Middle frontal gyrus (tissue), 1 donor: ENCODE measurements at regions not wholly inside any gene's neighbourhood (a gene's known extent, or its start where the extent isn't known, plus 50 kb on each side); places are given as distances from the start of the nearest gene placed in this dataset.
"Not testable (repeated sequence)": the region's sequence is repeated elsewhere in the genome, so short reads cannot be mapped to it uniquely, and the experiment has no call there.

ENCODE experiments used
- DNase-seq: peaks from one replicate; pipeline ENCODE4 v3.0.0-alpha.2; 2015; ENCODE audit warnings: low spot score; ENCODE audit errors: extremely low spot score

DNA sequence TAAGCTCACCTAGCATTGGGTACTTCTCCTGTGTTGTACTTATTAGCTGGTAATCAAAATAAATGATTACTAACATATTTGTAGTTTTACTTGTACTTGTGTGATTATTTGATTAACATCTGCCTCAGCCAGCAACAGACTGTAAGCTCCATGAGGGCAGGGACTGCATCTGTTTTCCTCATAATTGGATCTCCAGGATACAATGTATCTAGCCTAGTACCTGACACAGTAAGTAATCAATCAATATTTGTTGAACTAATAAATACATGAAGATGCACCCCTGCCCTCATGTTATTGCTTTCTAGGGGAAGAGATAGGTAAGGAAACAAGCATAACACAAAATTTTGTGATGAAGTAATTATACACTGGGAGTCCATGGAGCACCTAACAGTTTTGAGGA is 101.5 kb downstream of the TENT5C start:
- no peak for DNase-seq

DNA sequence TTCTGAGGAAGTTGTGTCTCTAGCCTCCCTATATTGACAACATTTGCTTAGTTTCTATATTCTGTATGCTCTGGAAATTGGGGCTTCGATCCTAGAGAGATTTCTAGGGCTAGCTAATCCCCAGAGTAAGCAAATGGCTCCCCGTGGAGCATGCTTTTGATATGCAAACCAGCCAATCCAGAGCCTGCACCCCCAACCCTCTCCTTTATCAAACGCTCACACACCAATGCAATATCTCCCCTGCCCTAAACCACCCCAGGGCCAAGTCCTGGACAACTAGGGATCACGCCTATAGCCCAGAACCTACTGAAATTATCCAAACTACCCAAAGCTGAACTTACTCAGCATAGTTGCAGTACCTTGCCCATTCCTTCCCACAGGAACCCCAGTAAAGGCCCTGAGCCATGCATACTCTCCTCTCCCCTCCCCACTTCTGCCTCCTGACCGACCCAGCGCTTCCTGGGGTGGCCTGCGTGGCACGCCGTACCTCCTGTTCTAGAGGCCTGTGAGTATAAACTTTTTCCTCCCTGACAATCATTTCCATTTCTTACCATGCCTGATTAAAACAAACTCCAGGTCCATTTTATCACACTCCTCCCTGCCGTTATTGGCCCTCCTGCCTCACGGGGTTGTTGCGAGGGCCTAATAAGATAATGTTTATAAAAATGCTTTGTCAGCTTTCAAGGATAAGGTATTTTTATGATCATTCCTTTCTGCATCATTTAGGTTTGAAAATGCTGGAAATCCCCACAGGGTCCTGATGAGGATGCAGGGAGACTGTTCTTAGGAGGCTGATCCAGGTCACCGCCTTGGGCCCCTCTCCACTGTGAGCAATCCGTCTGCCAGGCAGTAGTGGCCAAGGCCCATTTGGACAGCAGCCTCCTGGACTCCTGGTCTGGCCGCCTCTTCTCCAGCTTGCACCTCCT is 102.7 kb downstream of the TENT5C start:
- DNase-seq, result no peak

DNA sequence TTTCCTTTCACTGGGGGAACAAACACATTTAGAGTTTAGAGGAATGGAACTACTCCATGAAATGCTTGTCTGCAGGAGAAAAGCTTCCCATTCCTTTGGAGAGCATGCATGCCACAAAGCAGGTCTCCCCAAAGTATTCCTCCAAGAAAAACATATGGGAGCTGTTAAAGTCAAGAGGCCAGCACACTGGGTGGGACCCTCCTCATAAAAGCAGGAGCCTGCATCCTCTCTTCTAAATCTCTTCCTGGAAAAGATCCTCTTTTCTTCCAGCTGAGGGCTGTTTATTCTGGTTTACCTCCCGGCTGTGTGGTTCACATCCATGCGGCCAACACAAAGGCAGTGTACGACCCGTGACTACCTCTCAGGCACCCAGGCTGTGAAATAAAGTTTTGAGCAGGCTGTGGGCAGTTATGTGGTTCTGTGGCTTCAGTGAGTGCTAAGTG is 103.4 kb downstream of the TENT5C start:
- DNase-seq, result no peak

GRCh38 chr1:117710710-117711109 is 104.9 kb downstream of the TENT5C start:
- no peak for DNase-seq

- no peak for DNase-seq
Observed at GRCh38 chr1:117712621-117713020, 106.8 kb downstream of the TENT5C start.

DNA sequence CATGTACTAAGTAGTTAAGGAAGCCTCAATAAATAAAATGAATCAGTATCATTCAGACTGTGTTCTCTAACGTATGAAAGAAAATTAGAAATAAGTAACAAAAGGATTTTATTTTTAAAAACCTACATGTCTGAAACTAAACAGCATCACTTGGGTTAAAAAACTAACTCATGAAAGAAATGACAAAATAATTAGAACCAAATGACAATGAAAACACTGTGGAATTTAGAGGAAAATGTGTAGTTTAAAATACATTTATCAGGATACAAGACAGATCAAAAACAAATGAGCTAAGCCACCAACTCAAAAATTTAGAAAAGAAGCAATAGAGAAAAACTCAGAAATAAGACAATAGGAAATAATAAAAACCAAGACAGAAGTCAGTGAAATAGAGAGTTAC is 108.7 kb downstream of the TENT5C start:
- no peak for DNase-seq

DNA sequence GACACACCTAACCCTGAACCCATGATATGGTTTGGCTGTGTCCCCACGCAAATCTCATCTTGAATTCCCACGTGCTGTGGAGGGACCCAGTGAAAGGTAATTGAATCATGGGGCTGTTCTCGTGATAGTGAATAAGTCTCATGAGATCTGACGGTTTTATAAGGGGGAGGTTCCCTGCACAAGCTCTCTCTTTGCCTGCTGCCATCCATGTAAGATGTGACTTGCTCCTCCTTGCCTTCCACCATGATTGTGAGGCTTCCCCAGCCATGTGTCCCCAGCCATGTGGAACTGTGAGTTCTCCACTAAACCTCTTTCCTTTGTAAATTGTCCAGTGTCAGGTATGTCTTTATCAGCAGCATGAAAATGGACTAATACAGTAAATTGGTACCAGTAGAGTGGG is 110.2 kb downstream of the TENT5C start:
- DNase-seq, result not testable (repeated sequence)

- DNase-seq, result not testable (repeated sequence)
Observed at GRCh38 chr1:117717980-117718379, 112.1 kb downstream of the TENT5C start.

GRCh38 chr1:117718596-117718995 is 112.7 kb downstream of the TENT5C start:
- not testable (repeated sequence) for DNase-seq

GRCh38 chr1:117719004-117719403 is 113.2 kb downstream of the TENT5C start:
- no peak for DNase-seq

DNA sequence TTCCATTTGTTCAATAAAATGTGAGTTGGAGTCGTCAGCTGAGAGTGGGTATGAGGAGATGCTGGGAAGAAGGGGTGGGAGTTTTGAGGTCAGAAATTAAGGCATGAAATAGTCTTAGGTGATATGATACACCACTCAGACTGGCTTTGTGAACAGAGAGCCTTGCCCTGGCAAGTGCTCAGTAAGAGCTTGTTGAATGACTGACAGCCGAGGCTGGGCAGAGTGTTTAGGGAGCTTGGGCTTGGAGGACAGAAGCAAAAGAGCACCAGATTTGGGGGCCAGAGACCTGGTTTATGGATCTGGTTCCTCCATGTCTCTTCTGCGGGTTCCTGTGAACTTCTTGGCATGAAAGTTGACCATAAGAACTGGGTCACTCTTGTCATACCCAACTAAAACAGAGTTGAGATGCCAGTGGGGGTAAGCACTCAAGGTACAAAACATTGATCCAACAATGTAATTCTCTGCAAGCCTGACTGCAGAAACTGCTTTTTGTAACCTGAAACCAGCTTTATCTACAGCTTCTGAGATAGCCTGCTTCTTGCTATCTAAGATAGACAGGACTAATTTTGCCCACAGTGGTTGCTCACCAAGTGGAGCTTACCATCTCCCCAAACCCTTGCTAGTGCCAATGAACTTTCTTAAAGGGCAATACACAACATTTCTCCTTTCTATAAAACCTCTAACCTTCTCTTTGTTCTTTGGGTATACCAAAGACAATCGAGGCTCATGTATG is 126.4 kb downstream of the TENT5C start:
- DNase-seq, result no peak

DNA sequence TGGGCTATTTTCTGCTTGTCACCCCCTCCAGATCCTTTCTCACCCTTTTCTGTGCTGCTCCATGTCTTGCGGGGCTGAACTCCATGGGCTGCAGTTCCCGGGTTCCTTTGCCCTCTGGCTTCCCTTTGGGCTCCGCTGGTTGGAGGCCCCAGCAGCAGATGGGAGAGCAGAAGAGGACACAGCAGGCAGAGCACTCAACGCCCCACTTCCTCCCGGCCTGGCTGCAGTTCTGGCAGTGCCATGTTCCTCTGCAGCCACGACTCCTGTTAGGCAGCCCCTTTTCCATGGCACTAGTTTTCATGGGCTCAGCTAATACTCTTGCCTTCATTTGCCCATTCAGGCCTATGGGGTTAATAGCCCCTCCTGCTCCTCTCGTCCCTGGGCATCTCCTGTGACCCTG is 127.1 kb downstream of the TENT5C start:
- DNase-seq, result no peak

DNA sequence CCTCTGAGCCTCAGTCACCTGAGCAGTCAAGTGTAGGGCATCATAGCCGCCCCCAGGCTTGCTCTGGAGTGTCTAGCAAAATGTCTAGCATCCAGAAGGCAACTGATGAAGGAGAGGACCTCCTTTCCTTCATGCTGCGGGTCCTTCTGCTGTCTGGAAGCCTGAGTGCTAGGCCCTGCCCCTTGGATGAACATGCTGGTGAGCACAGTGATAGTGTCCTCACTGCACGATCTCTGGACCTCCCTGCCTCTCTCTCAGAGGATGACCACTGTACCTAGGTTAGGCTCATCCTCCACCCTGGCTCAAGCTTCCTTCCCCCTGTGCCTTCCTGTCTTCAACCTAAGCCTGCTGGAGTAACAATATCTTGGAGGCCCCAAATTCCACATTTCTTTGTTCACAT is 128.6 kb downstream of the TENT5C start:
- DNase-seq, result no peak

DNA sequence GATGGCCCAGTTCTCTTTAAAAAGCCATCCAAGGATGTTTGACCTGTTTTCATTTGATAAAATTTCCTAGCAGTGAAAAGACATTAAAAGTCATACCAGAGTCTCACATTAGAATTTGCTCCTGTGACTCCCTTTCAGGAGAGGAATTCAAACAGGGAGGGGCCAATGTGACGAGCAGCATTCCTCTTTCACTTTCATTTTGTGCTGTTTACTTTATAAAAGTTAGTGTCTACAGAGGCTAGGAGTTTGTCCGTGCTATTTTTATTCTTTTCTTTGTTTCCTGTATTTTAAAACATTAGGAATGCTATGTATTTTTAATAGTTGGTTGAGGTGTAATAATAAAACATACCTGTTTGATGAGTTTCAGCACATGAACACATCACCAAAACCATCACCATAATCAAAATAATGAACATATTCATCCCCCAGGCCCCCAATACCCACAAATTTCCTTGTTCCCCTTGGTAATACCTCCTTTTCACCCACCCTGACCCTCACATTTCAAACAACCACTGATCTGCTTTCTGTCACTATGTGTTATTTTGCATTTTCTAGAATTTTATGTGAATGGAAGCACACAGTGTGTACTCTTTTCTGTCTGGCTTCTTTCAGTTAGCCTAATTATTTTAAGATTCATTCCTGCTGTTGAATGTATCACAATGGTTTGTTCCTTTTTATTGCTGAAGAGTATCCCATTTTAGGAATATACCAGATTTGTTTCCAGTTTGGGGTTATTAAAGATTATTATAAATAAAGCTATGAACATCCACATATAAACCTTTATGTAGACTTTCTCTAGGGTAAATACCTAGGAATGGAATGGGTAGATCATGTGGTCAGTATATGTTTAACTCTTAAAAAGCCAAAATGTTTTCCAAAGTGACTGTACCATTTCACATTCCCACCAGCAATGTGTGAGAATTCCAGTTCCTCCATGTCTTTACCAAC is 129.5 kb downstream of the TENT5C start:
- no peak for DNase-seq

GRCh38 chr1:117739504-117739903 is 133.7 kb downstream of the TENT5C start:
- DNase-seq, result no peak

DNA sequence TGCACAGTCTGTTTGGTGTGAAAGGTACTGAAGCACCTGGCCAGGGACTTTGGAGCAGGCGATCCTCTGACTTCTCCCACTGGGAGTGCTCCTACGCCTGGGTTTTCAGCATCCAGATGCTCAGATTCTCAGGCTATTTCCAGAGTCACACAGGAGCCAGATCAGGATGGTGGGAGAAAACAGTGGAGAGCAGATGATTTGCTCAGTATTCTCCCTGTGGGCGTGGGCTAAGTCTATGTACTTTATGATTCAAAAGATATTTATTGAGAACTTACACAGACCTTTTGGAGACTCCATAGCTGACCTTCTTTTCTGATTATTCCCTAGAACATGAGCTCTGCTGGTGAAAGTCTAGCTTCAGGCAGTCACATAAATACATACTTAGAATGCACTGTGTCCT is 134.6 kb downstream of the TENT5C start:
- no peak for DNase-seq

GRCh38 chr1:117746565-117746964 is 140.7 kb downstream of the TENT5C start:
- DNase-seq, result not testable (repeated sequence)

DNA sequence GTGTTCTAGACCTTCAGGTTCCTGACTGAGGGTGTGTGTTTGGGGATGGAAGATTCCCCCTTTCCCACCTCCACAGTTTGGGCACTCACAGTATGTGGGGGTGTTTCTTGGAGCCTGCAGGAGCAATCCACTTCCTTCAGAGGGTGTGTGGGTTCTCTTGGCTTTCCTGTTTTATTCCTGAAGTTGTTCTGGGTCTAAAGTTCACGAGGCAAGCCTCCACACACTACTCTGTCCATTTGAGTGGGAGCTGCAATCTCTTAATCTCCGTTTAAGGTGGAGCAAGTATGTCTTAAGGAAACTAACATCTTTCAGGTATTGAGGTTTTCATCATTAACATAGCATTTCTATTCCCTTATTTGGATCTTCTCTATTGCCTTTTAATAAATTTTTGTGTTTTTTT is 141.8 kb downstream of the TENT5C start:
- no peak for DNase-seq

DNA sequence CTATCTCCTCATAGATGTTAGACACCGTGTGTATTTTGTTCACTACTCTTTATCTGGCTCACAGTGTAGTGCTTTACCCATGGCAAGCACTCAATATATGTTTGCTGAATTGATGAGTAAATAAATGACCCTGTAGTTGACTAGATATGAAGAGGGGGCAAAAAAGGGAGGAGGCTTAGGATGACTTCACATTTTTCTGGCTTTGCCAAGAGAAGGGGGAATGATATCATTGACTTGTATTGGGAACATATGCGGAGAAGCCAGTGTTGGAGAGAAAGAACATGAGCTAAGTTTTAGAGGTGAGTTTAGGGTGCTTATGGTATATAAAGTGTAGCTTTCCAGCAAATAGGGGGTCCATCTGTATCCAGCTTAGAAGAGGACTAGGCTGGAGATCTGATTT is 145.5 kb downstream of the TENT5C start:
- no peak for DNase-seq

DNA sequence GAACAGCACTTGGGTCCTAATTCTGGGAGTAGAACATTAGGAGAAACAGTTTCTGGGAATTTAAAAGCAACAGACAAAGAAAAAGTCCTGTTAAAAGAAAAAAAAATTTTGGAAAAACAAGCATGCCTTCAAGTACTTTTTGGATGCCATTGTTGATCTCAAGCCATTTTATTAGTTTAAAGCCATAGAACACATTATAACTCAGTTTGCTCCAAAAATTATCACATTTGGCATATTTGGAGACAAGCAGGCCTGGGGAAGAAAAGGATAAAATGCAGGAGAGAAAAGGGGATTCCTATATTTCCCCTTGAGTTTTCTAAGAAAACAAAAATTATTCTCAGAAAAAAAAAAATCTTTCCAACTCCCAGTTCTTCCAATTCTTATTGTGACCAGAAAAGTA is 146.8 kb downstream of the TENT5C start:
- DNase-seq, result no peak

- no peak for DNase-seq
Observed at GRCh38 chr1:117753232-117753631, 147.4 kb downstream of the TENT5C start.
